ENCODE measurements at regions not wholly inside any gene's neighbourhood (a gene's known extent, or its start where the extent isn't known, plus 50 kb on each side); places are given as distances from the start of the nearest gene placed in this dataset.

GRCh38 chr14:66008631-66009030 is 477.5 kb upstream of the CCDC196 start:
- TF ChIP-seq CTCF (IDR thresholded peaks at IDR 0.05; ENCODE audit: poor library complexity) (no peak), EZH2phosphoT487 (IDR thresholded peaks at IDR 0.05; ENCODE audit: low read depth, severe bottlenecking, unreplicated experiment) (no peak)

All from hepatocyte (in vitro differentiated cells).